ENCODE measurements at regions not wholly inside any gene's neighbourhood (a gene's known extent, or its start where the extent isn't known, plus 50 kb on each side); places are given as distances from the start of the nearest gene placed in this dataset.

DNA sequence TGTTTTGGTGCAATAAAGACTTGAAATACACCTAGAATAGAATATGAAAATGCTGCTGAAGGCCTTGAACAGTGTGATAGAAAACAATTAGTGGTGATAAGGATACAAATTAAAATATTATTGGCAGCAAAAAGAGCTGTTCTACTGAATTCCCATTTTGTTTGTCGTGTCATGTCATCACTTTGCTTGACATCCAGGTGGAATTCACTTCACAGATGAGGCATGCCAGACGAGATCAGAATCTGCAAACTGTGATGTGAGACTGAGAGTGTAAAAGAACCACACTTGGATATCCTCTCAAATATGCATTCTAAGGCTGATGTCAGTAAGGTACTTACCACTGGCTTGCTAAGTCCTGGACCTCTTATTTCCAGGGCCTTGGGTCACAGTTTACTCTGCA, 635.1 kb upstream of the STXBP6 start:
- TF ChIP-seq HDAC2 (IDR thresholded peaks at IDR 0.05) (no peak), SMC3 (IDR thresholded peaks at IDR 0.05) (no peak), KDM5A (IDR thresholded peaks at IDR 0.05) (no peak)
- TF ChIP-seq, protein P1, sequence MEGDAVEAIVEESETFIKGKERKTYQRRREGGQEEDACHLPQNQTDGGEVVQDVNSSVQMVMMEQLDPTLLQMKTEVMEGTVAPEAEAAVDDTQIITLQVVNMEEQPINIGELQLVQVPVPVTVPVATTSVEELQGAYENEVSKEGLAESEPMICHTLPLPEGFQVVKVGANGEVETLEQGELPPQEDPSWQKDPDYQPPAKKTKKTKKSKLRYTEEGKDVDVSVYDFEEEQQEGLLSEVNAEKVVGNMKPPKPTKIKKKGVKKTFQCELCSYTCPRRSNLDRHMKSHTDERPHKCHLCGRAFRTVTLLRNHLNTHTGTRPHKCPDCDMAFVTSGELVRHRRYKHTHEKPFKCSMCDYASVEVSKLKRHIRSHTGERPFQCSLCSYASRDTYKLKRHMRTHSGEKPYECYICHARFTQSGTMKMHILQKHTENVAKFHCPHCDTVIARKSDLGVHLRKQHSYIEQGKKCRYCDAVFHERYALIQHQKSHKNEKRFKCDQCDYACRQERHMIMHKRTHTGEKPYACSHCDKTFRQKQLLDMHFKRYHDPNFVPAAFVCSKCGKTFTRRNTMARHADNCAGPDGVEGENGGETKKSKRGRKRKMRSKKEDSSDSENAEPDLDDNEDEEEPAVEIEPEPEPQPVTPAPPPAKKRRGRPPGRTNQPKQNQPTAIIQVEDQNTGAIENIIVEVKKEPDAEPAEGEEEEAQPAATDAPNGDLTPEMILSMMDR (IDR thresholded peaks at IDR 0.05) = no peak
- TF ChIP-seq, protein P2, sequence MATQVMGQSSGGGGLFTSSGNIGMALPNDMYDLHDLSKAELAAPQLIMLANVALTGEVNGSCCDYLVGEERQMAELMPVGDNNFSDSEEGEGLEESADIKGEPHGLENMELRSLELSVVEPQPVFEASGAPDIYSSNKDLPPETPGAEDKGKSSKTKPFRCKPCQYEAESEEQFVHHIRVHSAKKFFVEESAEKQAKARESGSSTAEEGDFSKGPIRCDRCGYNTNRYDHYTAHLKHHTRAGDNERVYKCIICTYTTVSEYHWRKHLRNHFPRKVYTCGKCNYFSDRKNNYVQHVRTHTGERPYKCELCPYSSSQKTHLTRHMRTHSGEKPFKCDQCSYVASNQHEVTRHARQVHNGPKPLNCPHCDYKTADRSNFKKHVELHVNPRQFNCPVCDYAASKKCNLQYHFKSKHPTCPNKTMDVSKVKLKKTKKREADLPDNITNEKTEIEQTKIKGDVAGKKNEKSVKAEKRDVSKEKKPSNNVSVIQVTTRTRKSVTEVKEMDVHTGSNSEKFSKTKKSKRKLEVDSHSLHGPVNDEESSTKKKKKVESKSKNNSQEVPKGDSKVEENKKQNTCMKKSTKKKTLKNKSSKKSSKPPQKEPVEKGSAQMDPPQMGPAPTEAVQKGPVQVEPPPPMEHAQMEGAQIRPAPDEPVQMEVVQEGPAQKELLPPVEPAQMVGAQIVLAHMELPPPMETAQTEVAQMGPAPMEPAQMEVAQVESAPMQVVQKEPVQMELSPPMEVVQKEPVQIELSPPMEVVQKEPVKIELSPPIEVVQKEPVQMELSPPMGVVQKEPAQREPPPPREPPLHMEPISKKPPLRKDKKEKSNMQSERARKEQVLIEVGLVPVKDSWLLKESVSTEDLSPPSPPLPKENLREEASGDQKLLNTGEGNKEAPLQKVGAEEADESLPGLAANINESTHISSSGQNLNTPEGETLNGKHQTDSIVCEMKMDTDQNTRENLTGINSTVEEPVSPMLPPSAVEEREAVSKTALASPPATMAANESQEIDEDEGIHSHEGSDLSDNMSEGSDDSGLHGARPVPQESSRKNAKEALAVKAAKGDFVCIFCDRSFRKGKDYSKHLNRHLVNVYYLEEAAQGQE (IDR thresholded peaks at IDR 0.05) = no peak
- TF ChIP-seq, protein P3, sequence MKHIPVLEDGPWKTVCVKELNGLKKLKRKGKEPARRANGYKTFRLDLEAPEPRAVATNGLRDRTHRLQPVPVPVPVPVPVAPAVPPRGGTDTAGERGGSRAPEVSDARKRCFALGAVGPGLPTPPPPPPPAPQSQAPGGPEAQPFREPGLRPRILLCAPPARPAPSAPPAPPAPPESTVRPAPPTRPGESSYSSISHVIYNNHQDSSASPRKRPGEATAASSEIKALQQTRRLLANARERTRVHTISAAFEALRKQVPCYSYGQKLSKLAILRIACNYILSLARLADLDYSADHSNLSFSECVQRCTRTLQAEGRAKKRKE (CRISPR knock-in tag; IDR thresholded peaks at IDR 0.05; ENCODE audit: low read depth) = no peak
